IMR-90 (cell line): ENCODE measurements at regions not wholly inside any gene's neighbourhood (a gene's known extent, or its start where the extent isn't known, plus 50 kb on each side); places are given as distances from the start of the nearest gene placed in this dataset.

Experiments
- ATAC-seq: fragments of 200-7000 bp; cut with Tn5 transposase; 2 replicates; pipeline ENCODE4 v1.9.1; 2020; ENCODE audit warnings: low read depth, mild to moderate bottlenecking, moderate library complexity
- BruUV-seq: library from RNA; stranded (reverse); fragments of 400-500 nt; replicated peaks from 2 replicates; lab custom pipeline; 2021; lab: Mats Ljungman, UMichigan
- CTCF ChIA-PET: fragments of 300-600 bp; formaldehyde crosslinking; extraction: SDS; loops from one replicate; lab custom pipeline; 2021; ENCODE audit warnings: antibody characterized with exemption; lab: Yijun Ruan, JAX
- POLR2A ChIA-PET: fragments of 300-600 bp; sonication (Branson Sonifier 250); formaldehyde crosslinking; loops from one replicate; lab custom pipeline; 2022; ENCODE audit warnings: antibody characterized with exemption; ENCODE audit not compliant: unreplicated experiment; lab: Charles Lee
- DNase-seq: peaks from one replicate; pipeline ENCODE4 v3.0.0; 2013
- H2AFZ ChIP-seq: replicated peaks from 2 replicates; pipeline ENCODE3; 2013; ENCODE audit warnings: low read length, mild to moderate bottlenecking; ENCODE audit not compliant: poor library complexity
- H2AK5ac ChIP-seq: 2 replicates; pipeline ENCODE4 v1.6.1; 2013; ENCODE audit warnings: low read depth, low read length, inconsistent platforms
- H2AK9ac ChIP-seq: replicated peaks from 2 replicates; pipeline ENCODE3; 2013; ENCODE audit warnings: mild to moderate bottlenecking, low read depth, low read length, moderate library complexity; ENCODE audit not compliant: poor library complexity
- H2BK120ac ChIP-seq: 2 replicates; pipeline ENCODE4 v1.6.1; 2013; ENCODE audit warnings: low read depth, low read length, inconsistent platforms
- H2BK15ac ChIP-seq: 3 replicates; pipeline ENCODE4 v1.6.1; 2013; ENCODE audit warnings: low read depth, low read length, inconsistent platforms
- H2BK20ac ChIP-seq: 2 replicates; pipeline ENCODE4 v1.6.1; 2013; ENCODE audit warnings: low read depth, mild to moderate bottlenecking, inconsistent platforms, low read length, moderate library complexity
- H2BK5ac ChIP-seq: 2 replicates; pipeline ENCODE4 v1.6.1; 2013; ENCODE audit warnings: mild to moderate bottlenecking, low read depth, low read length, inconsistent platforms; ENCODE audit not compliant: poor library complexity, severe bottlenecking
- H3K14ac ChIP-seq: replicated peaks from 2 replicates; pipeline ENCODE4 v1.6.1; 2013; ENCODE audit warnings: low read depth, low read length, inconsistent platforms
- H3K18ac ChIP-seq: 2 replicates; pipeline ENCODE4 v1.6.1; 2013; ENCODE audit warnings: low read depth, low read length, control low read depth
- H3K23ac ChIP-seq: 2 replicates; pipeline ENCODE4 v1.6.1; 2013; ENCODE audit warnings: low read depth, low read length, inconsistent platforms
- H3K27ac ChIP-seq: 2 replicates; pipeline ENCODE4 v1.5.1; 2013; ENCODE audit warnings: mild to moderate bottlenecking, control low read depth, low read length; ENCODE audit not compliant: insufficient read depth
- H3K27me3 ChIP-seq: 2 replicates; pipeline ENCODE4 v1.6.1; 2013; ENCODE audit warnings: low read length; ENCODE audit not compliant: control insufficient read depth, insufficient read depth
- H3K36me3 ChIP-seq: 2 replicates; pipeline ENCODE4 v1.6.1; 2013; ENCODE audit warnings: low read length, mixed read lengths; ENCODE audit not compliant: control insufficient read depth, insufficient read depth
- H3K4ac ChIP-seq: 2 replicates; pipeline ENCODE4 v1.6.1; 2013; ENCODE audit warnings: low read depth, low read length, inconsistent platforms
- H3K4me1 ChIP-seq: 2 replicates; pipeline ENCODE4 v1.6.1; 2013; ENCODE audit warnings: low read length, mixed read lengths; ENCODE audit not compliant: control insufficient read depth, insufficient read depth
- H3K4me2 ChIP-seq: 2 replicates; pipeline ENCODE4 v1.6.1; 2013; ENCODE audit warnings: low read depth, mild to moderate bottlenecking, control low read depth, low read length, moderate library complexity
- H3K4me3 ChIP-seq: 2 replicates; pipeline ENCODE4 v1.5.1; 2013; ENCODE audit warnings: low read depth, mild to moderate bottlenecking, control low read depth, low read length, moderate library complexity; ENCODE audit not compliant: insufficient read depth
- H3K56ac ChIP-seq: 2 replicates; pipeline ENCODE4 v1.6.1; 2013; ENCODE audit warnings: low read length, inconsistent platforms; ENCODE audit not compliant: insufficient read depth; ENCODE audit errors: extremely low read depth
- H3K79me1 ChIP-seq, 2 experiments: 2 replicates each; pipeline ENCODE4 v1.6.1; 2013; ENCODE audit warnings: low read length in 2 of 2, inconsistent platforms in 1 of 2, low read depth in 1 of 2
- H3K9ac ChIP-seq: 2 replicates; pipeline ENCODE4 v1.6.1; 2013; ENCODE audit warnings: low read depth, low read length, control low read depth
- H3K9me1 ChIP-seq: 2 replicates; pipeline ENCODE4 v1.6.1; 2013; ENCODE audit warnings: low read length, inconsistent platforms; ENCODE audit not compliant: insufficient read depth
- H3K9me3 ChIP-seq: 2 replicates; pipeline ENCODE4 v1.6.1; 2013; ENCODE audit warnings: low read length; ENCODE audit not compliant: control insufficient read depth, insufficient read depth
- H4K20me1 ChIP-seq: 2 replicates; pipeline ENCODE4 v1.6.1; 2013; ENCODE audit warnings: low read length, inconsistent platforms; ENCODE audit not compliant: insufficient read depth
- H4K5ac ChIP-seq: 2 replicates; pipeline ENCODE4 v1.6.1; 2013; ENCODE audit warnings: mild to moderate bottlenecking, low read depth, low read length, control low read depth
- H4K8ac ChIP-seq, 2 experiments: 2 replicates each; pipeline ENCODE4 v1.6.1; 2013; ENCODE audit warnings: low read depth in 2 of 2, low read length in 2 of 2, control low read depth in 1 of 2, inconsistent platforms in 1 of 2
- H4K91ac ChIP-seq: 2 replicates; pipeline ENCODE4 v1.6.1; 2013; ENCODE audit warnings: low read depth, low read length, inconsistent platforms; ENCODE audit not compliant: insufficient read depth
- FOS ChIP-seq: fragments of 150-350 bp; IDR thresholded peaks from 2 replicates; pipeline ENCODE4 v1.6.1; 2016; ENCODE audit warnings: low read depth, low read length
- MAFK ChIP-seq: IDR thresholded peaks from 2 replicates; pipeline ENCODE4 v1.6.1; 2012; ENCODE audit warnings: low read depth, low read length, improper control_type of control experiment
- MAZ ChIP-seq: IDR thresholded peaks from 2 replicates; pipeline ENCODE4 v1.6.1; 2012; ENCODE audit warnings: low read depth, mild to moderate bottlenecking, low read length, improper control_type of control experiment, moderate library complexity, borderline replicate concordance
- POLR2A ChIP-seq: IDR thresholded peaks from 2 replicates; pipeline ENCODE4 v1.6.1; 2012; ENCODE audit warnings: mild to moderate bottlenecking, low read depth, low read length
- dilution Hi-C: fragments of 300-500 bp; cut with HindIII; formaldehyde crosslinking; loops from one replicate; pipeline ENCODE4 v1.14.3; 2018; ENCODE audit warnings: low sequenced_read_pairs; ENCODE audit not compliant: unreplicated experiment
- in situ Hi-C: fragments of 300-500 bp; cut with MboI; formaldehyde crosslinking; loops from 3 replicates; pipeline ENCODE4 v1.14.3; 2019; ENCODE audit warnings: low sequenced_read_pairs, inconsistent platforms, mixed read lengths
- intact Hi-C: fragments of 100-400 bp; cut with micrococcal nuclease; formaldehyde crosslinking; loops from 2 replicates; pipeline ENCODE4 v1.10.0; 2022
- TF ChIP-seq, protein P1 (sequence below): fragments of 150-350 bp; IDR thresholded peaks from 2 replicates; pipeline ENCODE4 v1.6.1; 2017; ENCODE audit warnings: mild to moderate bottlenecking, antibody characterized with exemption, low read length, low read depth

DNA sequence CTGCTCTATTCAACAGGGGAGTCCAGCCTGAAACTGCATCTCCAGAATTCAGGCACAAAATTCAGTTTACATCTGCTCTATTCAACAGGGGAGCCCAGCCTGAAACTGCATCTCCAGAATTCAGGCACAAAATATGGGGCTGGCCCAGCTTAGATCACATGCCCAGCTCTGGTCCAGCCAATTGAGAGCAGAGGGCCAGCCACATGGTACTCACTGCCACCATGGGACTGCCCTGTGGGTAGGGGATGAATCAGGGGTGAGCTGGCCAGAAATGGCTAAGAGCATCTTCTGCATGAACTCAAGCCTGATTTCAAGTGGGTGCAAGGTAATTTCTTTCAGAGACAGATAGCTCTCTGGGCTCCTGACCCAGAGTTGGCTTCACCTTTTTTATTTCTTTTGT lies 156.6 kb upstream of the LYZL2 start:
- Histone ChIP-seq H2AK5ac (peak overlapping the region; percentile 41), H3K14ac (peak overlapping the region; percentile 26; the same call in 1 of the 2 replicates), H3K9ac (no peak overlapping the region), H2AK9ac (no peak overlapping the region), H4K91ac (peak overlapping the region; percentile 87), H3K56ac (no peak overlapping the region), H3K4me3 (no peak overlapping the region), H3K4me2 (no peak overlapping the region), H4K5ac (peak overlapping the region; percentile 21), H3K36me3 (no peaks in the 10 kb centered on the region), H3K4ac (peak overlapping the region; percentile 94), H2BK15ac (peak overlapping the region; percentile 5; the same call in 1 of the 3 replicates), H2AFZ (peak overlapping the region; percentile 48), H3K9me1 (peaks cover 12% of the 10 kb centered on the region), H2BK5ac (no peak overlapping the region), H3K18ac (peak overlapping the region; percentile 69), H3K27me3 (no peaks in the 10 kb centered on the region), H4K8ac (peak overlapping the region; percentile 50 to 88; a peak in 3 of 4 replicates), H3K79me1 (peaks cover 0 to 15% of the 10 kb centered on the region in 2 experiments; a peak in 2 of 4 replicates), H3K23ac (peak overlapping the region; percentile 41), H3K27ac (0 out of 2 replicates have a peak overlapping the region, but pooled peaks have one; percentile 4), H4K20me1 (no peaks in the 10 kb centered on the region), H2BK20ac (peak overlapping the region; percentile 88), H2BK120ac (peak overlapping the region; percentile 98), H3K4me1 (peaks cover 22% of the 10 kb centered on the region), H3K9me3 (no peaks in the 10 kb centered on the region)
- TF ChIP-seq MAZ (no peak), FOS (no peak), MAFK (no peak), POLR2A (no peak)
- TF ChIP-seq, protein P1, sequence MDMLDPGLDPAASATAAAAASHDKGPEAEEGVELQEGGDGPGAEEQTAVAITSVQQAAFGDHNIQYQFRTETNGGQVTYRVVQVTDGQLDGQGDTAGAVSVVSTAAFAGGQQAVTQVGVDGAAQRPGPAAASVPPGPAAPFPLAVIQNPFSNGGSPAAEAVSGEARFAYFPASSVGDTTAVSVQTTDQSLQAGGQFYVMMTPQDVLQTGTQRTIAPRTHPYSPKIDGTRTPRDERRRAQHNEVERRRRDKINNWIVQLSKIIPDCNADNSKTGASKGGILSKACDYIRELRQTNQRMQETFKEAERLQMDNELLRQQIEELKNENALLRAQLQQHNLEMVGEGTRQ: peak; percentile 91
- in situ Hi-C loops (loop anchor here (10.0 kb wide), 1 partner anchor 349 kb away; no protein-coding TSS in a partner anchor), intact Hi-C loops (loop anchor here (10.0 kb wide), 1 partner anchor 699 kb away; no protein-coding TSS in a partner anchor), dilution Hi-C loops (no loop called here)
- no TSS peak for BruUV-seq
- CTCF ChIA-PET: interaction anchor here (0.6 to 0.7 kb wide), 2 partner anchors 73 to 388 kb away, joined by 3 to 4 read pairs; no protein-coding TSS in a partner anchor
- DNase-seq (peak; percentile 58), ATAC-seq (no peak)
- POLR2A ChIA-PET: interaction anchor here (0.8 to 1.1 kb wide), 3 partner anchors 347 to 996 kb away, joined by 3 to 4 read pairs (median 3); no protein-coding TSS in a partner anchor
